Osteoblast (primary cell): ENCODE measurements at regions not wholly inside any gene's neighbourhood (a gene's known extent, or its start where the extent isn't known, plus 50 kb on each side); places are given as distances from the start of the nearest gene placed in this dataset.

Source experiments
- DNase-seq: peaks from one replicate; pipeline ENCODE4 v3.0.0; 2011; ENCODE audit warnings: low spot score, mixed read lengths; ENCODE audit not compliant: insufficient read length; ENCODE audit errors: missing footprints
- H2AFZ ChIP-seq: 2 replicates; pipeline ENCODE4 v1.6.0; 2011; ENCODE audit warnings: mild to moderate bottlenecking, low read length
- H3K27ac ChIP-seq: 2 replicates; pipeline ENCODE4 v1.5.1; 2011; ENCODE audit warnings: mild to moderate bottlenecking, low read depth, low read length, moderate library complexity
- H3K27me3 ChIP-seq: 2 replicates; pipeline ENCODE4 v1.6.0; 2012; ENCODE audit warnings: mild to moderate bottlenecking, control low read depth, inconsistent platforms, low read length, moderate library complexity; ENCODE audit not compliant: insufficient read depth
- H3K36me3 ChIP-seq: 2 replicates; pipeline ENCODE4 v1.5.1; 2011; ENCODE audit warnings: mild to moderate bottlenecking, low read length, control low read depth, moderate library complexity; ENCODE audit not compliant: insufficient read depth
- H3K4me1 ChIP-seq: 2 replicates; pipeline ENCODE4 v1.5.1; 2011; ENCODE audit warnings: mild to moderate bottlenecking, low read length, control low read depth, moderate library complexity; ENCODE audit not compliant: insufficient read depth
- H3K4me2 ChIP-seq: 2 replicates; pipeline ENCODE4 v1.6.0; 2011; ENCODE audit warnings: mild to moderate bottlenecking, low read length; ENCODE audit not compliant: insufficient read depth
- H3K4me3 ChIP-seq: fragments of 200-600 bp; sonication (generic); 3 replicates; pipeline ENCODE4 v1.5.1; 2012; ENCODE audit warnings: mild to moderate bottlenecking, low read length, inconsistent platforms; ENCODE audit not compliant: insufficient read depth
- H3K79me2 ChIP-seq: 2 replicates; pipeline ENCODE4 v1.6.0; 2012; ENCODE audit warnings: mild to moderate bottlenecking, low read length, control low read depth, inconsistent platforms; ENCODE audit not compliant: insufficient read depth
- H3K9me3 ChIP-seq: 2 replicates; pipeline ENCODE4 v1.5.1; 2011; ENCODE audit warnings: low read depth, low read length, control low read depth
- H4K20me1 ChIP-seq: 2 replicates; pipeline ENCODE4 v1.6.0; 2012; ENCODE audit warnings: mild to moderate bottlenecking, low read length, control low read depth; ENCODE audit not compliant: insufficient read depth
- CTCF ChIP-seq: IDR thresholded peaks from 2 replicates; pipeline ENCODE4 v1.5.1; 2011; ENCODE audit warnings: mild to moderate bottlenecking, low read depth, low read length, moderate library complexity; ENCODE audit errors: extremely low read depth

DNA sequence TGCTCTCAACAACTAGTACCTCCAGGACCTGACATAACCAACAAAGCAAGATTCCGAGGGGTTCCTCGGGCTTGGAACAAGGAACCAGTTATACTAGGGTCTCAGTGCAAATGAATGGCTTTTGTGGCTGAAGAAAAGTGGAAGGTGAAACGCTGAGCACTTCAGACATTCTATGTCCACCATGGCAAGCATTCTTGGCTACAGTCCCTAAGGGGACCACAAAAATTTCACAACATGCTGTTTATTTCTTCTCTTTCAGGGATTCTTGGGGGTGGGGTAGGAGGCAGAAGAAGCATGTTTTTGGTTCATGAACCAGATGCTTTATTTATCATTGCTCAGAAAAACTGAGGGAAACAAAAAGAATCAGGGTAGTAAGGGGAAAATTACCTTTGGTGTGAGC lies 479.9 kb upstream of the CDH11 start:
- H3K27me3 ChIP-seq: no peaks in the 10 kb centered on the region
- no peaks in the 10 kb centered on the region for H3K4me1 ChIP-seq
- no peak for DNase-seq
- no peak for TF ChIP-seq CTCF
- H3K36me3 ChIP-seq: no peaks in the 10 kb centered on the region
- no peak overlapping the region for H3K4me3 ChIP-seq
- H4K20me1 ChIP-seq: no peaks in the 10 kb centered on the region
- H3K27ac ChIP-seq: no peak overlapping the region
- H3K4me2 ChIP-seq: no peak overlapping the region
- H3K79me2 ChIP-seq: no peaks in the 10 kb centered on the region
- no peak overlapping the region for H2AFZ ChIP-seq
- H3K9me3 ChIP-seq: no peaks in the 10 kb centered on the region

- Histone ChIP-seq H3K9me3 (no peaks in the 10 kb centered on the region), H3K36me3 (no peaks in the 10 kb centered on the region), H3K79me2 (no peaks in the 10 kb centered on the region), H3K4me1 (no peaks in the 10 kb centered on the region), H3K27me3 (no peaks in the 10 kb centered on the region), H2AFZ (no peak overlapping the region), H3K4me2 (no peak overlapping the region), H3K27ac (no peak overlapping the region), H3K4me3 (no peak overlapping the region), H4K20me1 (no peaks in the 10 kb centered on the region)
- no peak for TF ChIP-seq CTCF
- peak; percentile 84 for DNase-seq
Measured at GRCh38 chr16:65600629-65601028, 478.8 kb upstream of the CDH11 start.

- no peak overlapping the region for H2AFZ ChIP-seq
- no peaks in the 10 kb centered on the region for H3K9me3 ChIP-seq
- no peaks in the 10 kb centered on the region for H3K79me2 ChIP-seq
- H3K27me3 ChIP-seq: no peaks in the 10 kb centered on the region
- no peak overlapping the region for H3K4me2 ChIP-seq
- H3K36me3 ChIP-seq: no peaks in the 10 kb centered on the region
- no peak overlapping the region for H3K4me3 ChIP-seq
- H4K20me1 ChIP-seq: no peaks in the 10 kb centered on the region
- TF ChIP-seq CTCF: no peak
- no peaks in the 10 kb centered on the region for H3K4me1 ChIP-seq
- H3K27ac ChIP-seq: no peak overlapping the region
- no peak for DNase-seq
Measured at GRCh38 chr16:65600046-65600445, 478.2 kb upstream of the CDH11 start.

- TF ChIP-seq CTCF: no peak
- no peaks in the 10 kb centered on the region for H3K9me3 ChIP-seq
- no peak overlapping the region for H2AFZ ChIP-seq
Measured at GRCh38 chr16:65598621-65599020, 476.8 kb upstream of the CDH11 start.

More at GRCh38 chr16:65598621-65599020, 476.8 kb upstream of the CDH11 start:
- no peaks in the 10 kb centered on the region for H3K27me3 ChIP-seq
- H3K4me1 ChIP-seq: no peaks in the 10 kb centered on the region
- H3K4me2 ChIP-seq: no peak overlapping the region
- H4K20me1 ChIP-seq: no peaks in the 10 kb centered on the region
- DNase-seq: no peak
- H3K4me3 ChIP-seq: no peak overlapping the region
- H3K27ac ChIP-seq: no peak overlapping the region
- no peaks in the 10 kb centered on the region for H3K79me2 ChIP-seq
- no peaks in the 10 kb centered on the region for H3K36me3 ChIP-seq
